ENCODE measurements at regions not wholly inside any gene's neighbourhood (a gene's known extent, or its start where the extent isn't known, plus 50 kb on each side); places are given as distances from the start of the nearest gene placed in this dataset.

DNA sequence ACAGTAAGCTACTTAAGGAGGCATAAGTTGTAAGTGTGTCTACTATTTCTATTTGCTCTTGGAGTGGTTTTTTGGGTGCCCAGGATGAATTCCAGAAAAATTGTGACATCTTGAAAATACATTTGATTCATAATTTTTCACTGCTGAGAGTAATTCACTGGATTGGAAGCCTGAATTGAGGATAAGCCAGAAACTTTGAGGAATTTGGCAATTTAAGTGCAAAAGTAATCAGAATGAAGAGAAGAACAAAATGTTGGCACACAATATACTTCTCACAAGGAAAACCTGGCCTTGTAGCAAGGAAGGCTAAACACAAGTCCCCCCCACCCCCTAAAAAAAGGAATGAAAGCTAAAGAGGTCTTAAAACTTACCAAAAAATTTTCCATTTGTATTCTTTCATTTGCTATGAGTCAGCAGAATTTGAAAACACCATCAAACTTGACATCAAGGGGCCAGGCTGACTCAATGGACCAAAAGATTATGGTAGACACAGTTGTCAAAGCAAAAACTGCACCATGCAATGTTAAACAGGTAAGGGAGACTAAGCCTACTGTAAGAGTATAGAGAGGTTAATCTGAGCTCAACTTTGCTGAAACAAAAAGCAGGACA, 840.0 kb downstream of the FRK start:
- no peaks in the 10 kb centered on the region for H3K36me3 ChIP-seq (ENCODE audit: insufficient read depth, low read length, poor library complexity, severe bottlenecking)
- no TSS peak for BruUV-seq (replicated peaks)
- no peak overlapping the region for H3K4me3 ChIP-seq (ENCODE audit: low read depth, low read length, poor library complexity, severe bottlenecking)
- no peak for TF ChIP-seq CTCF (conservative IDR thresholded peaks at IDR 0.05; ENCODE audit: low read depth, low read length)
- no peak for TF ChIP-seq EZH2 (IDR thresholded peaks at IDR 0.05; ENCODE audit: borderline replicate concordance, low read depth, low read length, poor library complexity, severe bottlenecking)
- no peaks in the 10 kb centered on the region for H3K9me3 ChIP-seq (ENCODE audit: low read depth, low read length, poor library complexity, severe bottlenecking)
- CTCF ChIA-PET = no interaction called here
- no peak for DNase-seq (ENCODE audit: low spot score)
- H3K27ac ChIP-seq (ENCODE audit: low read depth, low read length, poor library complexity, severe bottlenecking) = no peak overlapping the region
- POLR2A ChIA-PET (ENCODE audit: low non-redundant PET) = no interaction called here
- H3K4me1 ChIP-seq (ENCODE audit: insufficient read depth, low read length, poor library complexity, severe bottlenecking) = no peaks in the 10 kb centered on the region
- no peaks in the 10 kb centered on the region for H3K27me3 ChIP-seq (replicated peaks; ENCODE audit: insufficient read depth, low read depth, low read length, poor library complexity)
- intact Hi-C loops (cut with micrococcal nuclease; ENCODE audit: unreplicated experiment) = no loop called here

- Histone ChIP-seq H3K27ac (ENCODE audit: low read depth, low read length, poor library complexity, severe bottlenecking) (no peak overlapping the region), H3K4me1 (ENCODE audit: insufficient read depth, low read length, poor library complexity, severe bottlenecking) (no peaks in the 10 kb centered on the region), H3K27me3 (replicated peaks; ENCODE audit: insufficient read depth, low read depth, low read length, poor library complexity) (no peaks in the 10 kb centered on the region), H3K9me3 (ENCODE audit: low read depth, low read length, poor library complexity, severe bottlenecking) (no peaks in the 10 kb centered on the region), H3K36me3 (ENCODE audit: insufficient read depth, low read length, poor library complexity, severe bottlenecking) (no peaks in the 10 kb centered on the region), H3K4me3 (ENCODE audit: low read depth, low read length, poor library complexity, severe bottlenecking) (no peak overlapping the region)
- no TSS peak for BruUV-seq (replicated peaks)
- DNase-seq (ENCODE audit: low spot score) = no peak
- CTCF ChIA-PET = no interaction called here
- intact Hi-C loops (cut with micrococcal nuclease; ENCODE audit: unreplicated experiment) = no loop called here
- POLR2A ChIA-PET (ENCODE audit: low non-redundant PET) = no interaction called here
- no peak for TF ChIP-seq CTCF (conservative IDR thresholded peaks at IDR 0.05; ENCODE audit: low read depth, low read length)
- TF ChIP-seq EZH2 (IDR thresholded peaks at IDR 0.05; ENCODE audit: borderline replicate concordance, low read depth, low read length, poor library complexity, severe bottlenecking) = no peak
Observed at GRCh38 chr6:115219645-115220044, 841.0 kb downstream of the FRK start.

DNA sequence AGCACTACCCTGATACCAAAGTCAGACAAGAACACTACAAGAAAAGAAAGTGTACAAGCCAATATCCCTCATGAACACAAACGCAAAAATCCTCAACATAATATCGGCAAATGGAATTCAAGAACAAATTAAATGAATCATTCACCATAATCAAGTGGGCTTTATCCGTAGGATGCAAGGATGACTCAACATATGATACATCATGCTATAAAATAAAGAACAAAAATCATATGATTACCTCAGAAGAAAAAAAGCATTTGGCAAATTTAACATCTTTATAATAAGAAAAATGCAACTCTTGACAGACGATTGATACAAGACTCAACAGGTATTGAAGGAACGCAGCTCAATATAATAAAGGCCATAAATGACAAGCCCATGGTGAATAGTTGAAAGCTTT, 843.9 kb downstream of the FRK start:
- TF ChIP-seq CTCF (conservative IDR thresholded peaks at IDR 0.05; ENCODE audit: low read depth, low read length) (no peak), EZH2 (IDR thresholded peaks at IDR 0.05; ENCODE audit: borderline replicate concordance, low read depth, low read length, poor library complexity, severe bottlenecking) (no peak)
- no peak overlapping the region for H3K4me3 ChIP-seq (ENCODE audit: low read depth, low read length, poor library complexity, severe bottlenecking)
- ChIA-PET CTCF (no interaction called here), POLR2A (ENCODE audit: low non-redundant PET) (no interaction called here)
- no TSS peak for BruUV-seq (replicated peaks)
- intact Hi-C loops (cut with micrococcal nuclease; ENCODE audit: unreplicated experiment) = no loop called here
- H3K36me3 ChIP-seq (ENCODE audit: insufficient read depth, low read length, poor library complexity, severe bottlenecking) = no peaks in the 10 kb centered on the region
- no peak overlapping the region for H3K27ac ChIP-seq (ENCODE audit: low read depth, low read length, poor library complexity, severe bottlenecking)
- no peaks in the 10 kb centered on the region for H3K27me3 ChIP-seq (replicated peaks; ENCODE audit: insufficient read depth, low read depth, low read length, poor library complexity)
- peaks cover 3% of the 10 kb centered on the region for H3K9me3 ChIP-seq (ENCODE audit: low read depth, low read length, poor library complexity, severe bottlenecking)
- H3K4me1 ChIP-seq (ENCODE audit: insufficient read depth, low read length, poor library complexity, severe bottlenecking) = no peaks in the 10 kb centered on the region
- DNase-seq (ENCODE audit: low spot score) = no peak

Data from A673 (cell line).